Mucosa of descending colon (tissue), 3 donors: ENCODE measurements at regions not wholly inside any gene's neighbourhood (a gene's known extent, or its start where the extent isn't known, plus 50 kb on each side); places are given as distances from the start of the nearest gene placed in this dataset.
"Not testable (repeated sequence)": the region's sequence is repeated elsewhere in the genome, so short reads cannot be mapped to it uniquely, and the experiment has no call there.

Experiments used
- ATAC-seq: fragments of 200-7000 bp; cut with Tn5 transposase; one replicate; pipeline ENCODE4 v1.9.1; 2020; ENCODE audit warnings: mild to moderate bottlenecking, moderate library complexity
- DNase-seq, 3 donors: peaks; one replicate each; pipeline ENCODE4 v3.0.0-alpha.2; 2020
- H3K36me3 ChIP-seq: fragments of 200-600 bp; one replicate; pipeline ENCODE4 v1.8.0; 2021; ENCODE audit warnings: low read depth, mild to moderate bottlenecking
- H3K4me1 ChIP-seq: fragments of 200-600 bp; one replicate; pipeline ENCODE4 v1.8.0; 2021; ENCODE audit warnings: low read depth, mild to moderate bottlenecking
- H3K4me3 ChIP-seq: fragments of 200-600 bp; one replicate; pipeline ENCODE4 v1.8.0; 2021; ENCODE audit warnings: mild to moderate bottlenecking
- H3K9me3 ChIP-seq: fragments of 200-600 bp; one replicate; pipeline ENCODE4 v1.8.0; 2021; ENCODE audit warnings: mild to moderate bottlenecking
- CTCF ChIP-seq: fragments of 200-600 bp; IDR thresholded peaks from one replicate; pipeline ENCODE4 v1.8.0; 2022; ENCODE audit warnings: antibody characterized with exemption, mild to moderate bottlenecking
- intact Hi-C, 2 donors: fragments of 100-400 bp; cut with DNase I in 1 of 2; cut with micrococcal nuclease in 1 of 2; formaldehyde crosslinking; loops; one replicate each; pipeline versions ENCODE4 v1.11.0 to v1.11.1; 2022; cut with DNase I, micrococcal nuclease
- donor health status: DM: no; HTN: no; CAD: no; lungs with moderate emphysema.
- donor health status: DM: no; HTN: no; CAD: no.
- donor health status: DM: no; HTN: yes; CAD: no.

DNA sequence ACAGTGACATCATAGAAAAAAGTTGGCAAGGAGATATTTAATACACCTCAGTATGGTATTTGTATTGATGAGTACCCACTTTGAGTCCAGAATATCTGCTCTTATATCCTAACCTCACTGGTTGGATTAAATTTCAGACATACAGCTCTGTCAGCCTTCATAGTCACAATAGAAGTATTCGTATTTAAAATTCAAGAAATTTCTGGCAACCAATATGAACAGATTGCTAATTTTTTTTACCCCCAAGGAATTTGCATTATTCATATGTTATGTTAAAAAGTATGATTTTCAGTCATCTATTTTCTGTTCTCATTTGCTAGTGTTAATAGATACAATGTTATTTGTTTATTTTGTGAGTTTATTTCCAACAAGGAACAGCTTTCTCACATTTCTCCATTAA lies 1306.8 kb upstream of the NXPH2 start:
- H3K9me3 ChIP-seq, result no peaks in the 10 kb centered on the region
- H3K4me3 ChIP-seq, result no peak overlapping the region
- H3K4me1 ChIP-seq, result no peaks in the 10 kb centered on the region
- DNase-seq (no peak), ATAC-seq (no peak)
- no peaks in the 10 kb centered on the region for H3K36me3 ChIP-seq
- intact Hi-C loops, result no loop called here
- TF ChIP-seq CTCF, result no peak

DNA sequence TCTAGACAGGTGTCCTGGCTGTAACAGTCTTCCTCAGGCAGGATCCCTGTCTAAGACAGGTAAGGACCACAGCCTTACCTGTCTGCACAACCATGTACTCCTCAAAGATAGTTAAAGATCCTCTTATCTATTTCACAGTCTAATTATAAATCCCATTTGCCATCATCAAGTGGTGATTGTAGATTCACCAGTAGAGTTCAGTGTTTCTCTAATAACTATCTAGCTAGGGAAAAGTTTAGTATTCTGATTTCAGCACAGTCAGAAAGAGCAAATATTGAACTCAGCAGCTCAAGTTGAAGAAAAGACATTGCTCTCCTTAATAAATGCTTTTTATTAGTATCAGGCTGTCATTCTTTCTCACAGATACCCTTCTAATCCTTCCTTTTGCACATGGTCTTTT lies 1305.5 kb upstream of the NXPH2 start:
- Histone ChIP-seq H3K36me3 (no peaks in the 10 kb centered on the region), H3K9me3 (no peaks in the 10 kb centered on the region), H3K4me1 (no peaks in the 10 kb centered on the region), H3K4me3 (no peak overlapping the region)
- DNase-seq, result no peak
- intact Hi-C loops, result no loop called here
- ATAC-seq, result no peak
- no peak for TF ChIP-seq CTCF

DNA sequence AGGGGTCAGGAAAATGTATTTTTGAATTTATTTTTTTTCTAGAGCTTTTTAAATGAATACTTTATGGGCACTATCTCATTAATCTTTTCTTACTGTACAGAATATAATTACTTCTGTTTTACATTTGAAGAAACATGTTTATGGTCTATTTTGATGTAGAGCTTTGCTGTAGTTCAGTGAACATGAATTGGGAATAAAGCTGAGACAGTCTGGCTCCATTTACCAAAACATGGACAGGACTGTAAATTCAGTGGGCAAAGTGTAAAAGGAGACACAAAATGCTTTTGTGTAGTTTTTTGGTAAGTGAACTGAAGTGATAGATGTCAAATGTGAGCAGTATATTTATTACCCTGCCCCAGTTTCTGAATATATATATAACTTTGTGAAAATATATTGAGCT lies 1298.8 kb upstream of the NXPH2 start:
- no peak for TF ChIP-seq CTCF
- ATAC-seq, result no peak
- Histone ChIP-seq H3K36me3 (no peaks in the 10 kb centered on the region), H3K4me1 (no peaks in the 10 kb centered on the region), H3K9me3 (no peaks in the 10 kb centered on the region), H3K4me3 (no peak overlapping the region)
- intact Hi-C loops, result no loop called here
- no peak for DNase-seq

GRCh38 chr2:140076164-140076563 lies 1296.0 kb upstream of the NXPH2 start:
- Histone ChIP-seq H3K36me3 (no peaks in the 10 kb centered on the region), H3K9me3 (no peaks in the 10 kb centered on the region), H3K4me1 (no peaks in the 10 kb centered on the region), H3K4me3 (no peak overlapping the region)
- ATAC-seq (no peak), DNase-seq (no peak)
- TF ChIP-seq CTCF, result no peak
- intact Hi-C loops, result no loop called here

GRCh38 chr2:140073763-140074162 lies 1293.6 kb upstream of the NXPH2 start:
- H3K4me1 ChIP-seq, H3K4me3 ChIP-seq, intact Hi-C loops, H3K9me3 ChIP-seq, H3K36me3 ChIP-seq, ATAC-seq: not testable (repeated sequence)
- DNase-seq, result peak in 1 of 3 donors; percentile 36

DNA sequence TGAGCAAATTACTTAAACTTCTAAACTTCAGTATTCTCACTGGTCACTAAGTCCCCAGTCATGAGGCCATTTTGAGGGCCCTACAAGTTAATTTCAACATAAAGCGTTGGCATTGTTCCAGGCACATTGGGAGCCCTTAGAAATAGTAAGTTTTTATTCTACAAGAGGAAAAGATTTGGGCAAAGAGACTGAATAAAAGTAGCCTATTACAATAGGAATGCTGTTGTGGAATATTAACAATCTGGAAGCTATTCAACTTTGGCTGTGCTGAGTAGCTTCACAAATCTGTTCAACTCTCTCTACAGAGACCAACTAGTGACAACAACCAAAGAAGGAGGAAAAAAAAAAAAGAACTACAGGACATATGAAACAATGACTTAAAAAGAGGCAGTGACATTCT lies 1287.5 kb upstream of the NXPH2 start:
- TF ChIP-seq CTCF, result no peak

More for the DNA sequence above, 1287.5 kb upstream of the NXPH2 start:
- Histone ChIP-seq H3K9me3 (no peaks in the 10 kb centered on the region), H3K4me1 (no peaks in the 10 kb centered on the region), H3K36me3 (no peaks in the 10 kb centered on the region), H3K4me3 (no peak overlapping the region)
- ATAC-seq, result no peak
- intact Hi-C loops, result no loop called here
- no peak for DNase-seq
